Keratinocyte (primary cell): ENCODE measurements at regions not wholly inside any gene's neighbourhood (a gene's known extent, or its start where the extent isn't known, plus 50 kb on each side); places are given as distances from the start of the nearest gene placed in this dataset.

Experiments
- EZH2 ChIP-seq: IDR thresholded peaks from one replicate; pipeline ENCODE4 v1.6.1; 2012; ENCODE audit warnings: inconsistent platforms, mild to moderate bottlenecking, low read length, moderate library complexity
- TF ChIP-seq, protein P1 (sequence below), 3 experiments: IDR thresholded peaks in 1 of 3; conservative IDR thresholded peaks in 1 of 3; optimal IDR thresholded peaks in 1 of 3; 2 replicates in 2 of 3; 3 replicates in 1 of 3; pipeline versions ENCODE3 to v1.5.1; 2011; ENCODE audit warnings: low read length in 3 of 3, mild to moderate bottlenecking in 3 of 3, moderate library complexity in 2 of 3, control low read depth in 1 of 3, inconsistent platforms in 1 of 3; ENCODE audit not compliant: insufficient read depth in 2 of 3; ENCODE audit errors: extremely low read depth in 1 of 3

DNA sequence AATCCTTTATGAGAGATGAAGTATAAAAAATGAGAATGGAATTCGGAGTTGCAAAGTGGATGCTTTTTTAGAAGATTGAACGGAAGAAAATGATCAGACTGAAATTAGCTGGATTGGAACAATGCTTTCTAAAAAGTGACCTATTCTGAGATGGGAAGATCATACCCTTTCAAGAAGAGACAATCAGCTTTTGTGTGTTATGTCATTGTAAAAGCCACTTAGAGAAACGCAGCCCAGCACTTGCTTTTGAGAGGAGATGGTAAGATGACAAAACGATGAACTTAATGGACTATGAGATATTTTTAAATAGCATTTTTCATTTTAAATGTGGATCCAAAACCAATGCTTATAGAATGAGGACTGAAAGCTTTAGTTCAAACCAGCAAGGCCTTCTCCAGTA is 871.4 kb upstream of the KLHL29 start:
- TF ChIP-seq, protein P1, sequence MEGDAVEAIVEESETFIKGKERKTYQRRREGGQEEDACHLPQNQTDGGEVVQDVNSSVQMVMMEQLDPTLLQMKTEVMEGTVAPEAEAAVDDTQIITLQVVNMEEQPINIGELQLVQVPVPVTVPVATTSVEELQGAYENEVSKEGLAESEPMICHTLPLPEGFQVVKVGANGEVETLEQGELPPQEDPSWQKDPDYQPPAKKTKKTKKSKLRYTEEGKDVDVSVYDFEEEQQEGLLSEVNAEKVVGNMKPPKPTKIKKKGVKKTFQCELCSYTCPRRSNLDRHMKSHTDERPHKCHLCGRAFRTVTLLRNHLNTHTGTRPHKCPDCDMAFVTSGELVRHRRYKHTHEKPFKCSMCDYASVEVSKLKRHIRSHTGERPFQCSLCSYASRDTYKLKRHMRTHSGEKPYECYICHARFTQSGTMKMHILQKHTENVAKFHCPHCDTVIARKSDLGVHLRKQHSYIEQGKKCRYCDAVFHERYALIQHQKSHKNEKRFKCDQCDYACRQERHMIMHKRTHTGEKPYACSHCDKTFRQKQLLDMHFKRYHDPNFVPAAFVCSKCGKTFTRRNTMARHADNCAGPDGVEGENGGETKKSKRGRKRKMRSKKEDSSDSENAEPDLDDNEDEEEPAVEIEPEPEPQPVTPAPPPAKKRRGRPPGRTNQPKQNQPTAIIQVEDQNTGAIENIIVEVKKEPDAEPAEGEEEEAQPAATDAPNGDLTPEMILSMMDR (optimal IDR thresholded peaks at IDR 0.05 in 1 of 3, IDR thresholded peaks at IDR 0.05 in 1 of 3, conservative IDR thresholded peaks at IDR 0.05 in 1 of 3; ENCODE audit: extremely low read depth in 1 of 3, insufficient read depth in 2 of 3, low read length in 3 of 3): no peak
- TF ChIP-seq EZH2: no peak
